GM21619 (cell line): ENCODE measurements at regions not wholly inside any gene's neighbourhood (a gene's known extent, or its start where the extent isn't known, plus 50 kb on each side); places are given as distances from the start of the nearest gene placed in this dataset.

Experiments
- ATAC-seq: cut with Tn5 transposase; IDR thresholded peaks from one replicate; pipeline ENCODE4 v1.9.1; 2021; ENCODE audit not compliant: unreplicated experiment

- no peak for ATAC-seq
Measured at GRCh38 chr17:77409282-77410161, 268.8 kb downstream of the SEC14L1 start.

GRCh38 chr17:77410470-77410869, 269.7 kb downstream of the SEC14L1 start:
- no peak for ATAC-seq

DNA sequence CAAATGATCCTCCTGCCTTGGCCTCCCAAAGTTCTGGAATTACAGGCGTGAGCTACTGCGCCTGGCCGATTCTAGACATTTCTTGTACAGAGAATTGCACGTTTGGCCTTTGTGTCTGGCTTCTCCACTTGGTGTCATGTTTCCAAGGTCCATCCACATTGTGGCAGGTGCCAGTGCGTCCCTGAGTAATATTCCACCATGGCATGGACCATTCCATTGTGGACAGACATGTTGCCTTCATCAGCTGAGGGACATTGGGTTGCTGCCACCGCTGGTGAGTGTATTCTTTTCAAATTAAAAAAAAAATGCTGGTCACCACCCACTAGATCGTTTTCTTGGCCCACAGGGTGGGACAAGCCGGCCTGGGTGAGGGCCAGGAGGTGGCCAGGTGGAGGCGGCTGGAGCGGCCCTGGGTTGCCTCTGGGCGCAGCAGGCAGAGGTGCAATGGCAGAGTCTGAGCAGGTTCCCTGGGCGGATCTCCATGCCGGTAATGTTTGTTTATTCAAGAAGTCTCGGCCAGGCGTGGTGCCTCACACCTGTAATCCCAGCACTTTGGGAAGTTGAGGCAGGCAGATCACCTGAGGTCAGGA, 274.1 kb downstream of the SEC14L1 start:
- ATAC-seq: no peak

DNA sequence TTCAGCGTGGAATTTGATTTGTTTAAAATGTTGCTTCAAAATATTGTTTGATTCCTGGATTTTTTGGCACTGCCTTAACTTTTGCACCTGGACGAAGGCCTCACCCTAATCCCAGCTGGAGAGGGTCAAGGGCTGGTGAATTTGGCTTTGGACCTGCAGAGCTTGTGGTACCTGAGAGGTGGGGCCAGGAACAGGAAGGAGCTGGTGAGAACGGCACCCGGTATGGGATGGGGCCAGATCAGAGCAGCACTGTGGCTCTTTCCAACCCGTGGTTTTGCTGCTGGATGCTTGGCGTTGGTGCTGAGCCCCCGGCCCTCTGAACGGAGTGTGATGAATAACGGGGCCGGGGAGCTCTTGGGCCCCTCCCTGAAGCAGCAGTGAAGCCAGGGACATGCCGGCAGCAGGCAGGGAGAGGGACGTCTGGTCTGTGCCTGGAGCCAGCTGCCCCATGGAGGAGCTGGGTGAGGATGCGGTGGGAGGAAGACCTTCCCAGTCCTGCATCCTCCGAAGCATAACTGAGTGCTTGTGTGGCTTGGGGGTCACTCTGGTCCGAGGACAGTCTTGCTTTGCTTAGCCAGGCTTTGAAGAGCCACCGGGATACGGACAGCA, 275.4 kb downstream of the SEC14L1 start:
- no peak for ATAC-seq

GRCh38 chr17:77417575-77417974, 276.8 kb downstream of the SEC14L1 start:
- ATAC-seq: no peak

- no peak for ATAC-seq
Measured at GRCh38 chr17:77418609-77419008, 277.8 kb downstream of the SEC14L1 start.

- ATAC-seq: no peak
Measured at GRCh38 chr17:77419095-77419494, 278.3 kb downstream of the SEC14L1 start.

GRCh38 chr17:77419547-77420094, 278.9 kb downstream of the SEC14L1 start:
- no peak for ATAC-seq

GRCh38 chr17:77420095-77420803, 279.5 kb downstream of the SEC14L1 start:
- ATAC-seq: no peak

GRCh38 chr17:77420804-77421629, 280.2 kb downstream of the SEC14L1 start:
- no peak for ATAC-seq

DNA sequence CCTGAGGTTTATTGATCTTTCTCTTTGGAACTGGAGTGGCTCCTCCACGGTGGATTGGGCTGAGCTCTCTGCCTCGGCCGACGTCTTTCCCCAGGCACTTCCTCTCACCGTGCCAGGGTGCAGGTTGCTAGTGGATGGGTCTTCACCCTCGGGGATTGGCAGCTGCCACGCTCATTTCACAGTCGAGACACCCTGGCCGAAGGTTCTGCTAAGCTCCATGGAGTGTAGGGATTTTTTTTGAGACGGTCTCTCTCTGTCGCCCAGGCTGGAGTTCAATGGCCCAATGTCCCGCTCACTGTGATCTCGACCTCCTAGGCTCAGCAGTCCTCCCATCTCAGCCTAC, 280.8 kb downstream of the SEC14L1 start:
- ATAC-seq: no peak

DNA sequence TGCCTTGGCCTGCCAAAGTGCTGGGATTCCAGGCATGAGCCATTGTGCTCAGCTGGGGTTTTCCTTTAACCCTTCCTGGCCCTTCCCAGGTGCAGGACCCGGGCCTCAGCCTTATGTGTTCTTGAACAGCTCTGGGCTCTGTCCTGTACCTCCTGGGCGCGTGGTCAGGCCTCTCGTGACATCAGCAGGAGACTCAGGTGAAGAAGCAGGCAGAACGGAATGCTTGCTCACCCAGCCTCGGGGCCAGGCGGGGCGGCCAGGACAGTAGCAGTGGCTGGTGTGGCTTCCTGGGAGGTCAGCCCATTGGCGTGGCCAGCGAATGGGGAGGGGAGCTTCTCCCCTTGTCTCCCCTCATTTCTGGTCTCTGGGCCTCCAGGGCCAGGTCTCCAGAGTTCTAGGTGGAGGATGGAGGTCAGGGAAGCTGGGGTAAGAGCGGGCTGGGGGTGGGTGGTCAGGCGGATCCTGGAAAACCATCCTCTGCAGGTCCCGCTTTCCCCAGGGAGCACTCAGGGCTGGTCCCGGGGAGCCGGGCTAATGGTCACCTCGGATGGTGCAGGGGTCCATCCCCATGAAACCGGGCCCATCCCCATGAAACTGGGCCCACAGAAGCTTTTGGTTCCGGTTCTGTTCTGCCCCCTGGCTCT, 281.5 kb downstream of the SEC14L1 start:
- no peak for ATAC-seq

- ATAC-seq: no peak
Measured at GRCh38 chr17:77422748-77423113, 282.0 kb downstream of the SEC14L1 start.

DNA sequence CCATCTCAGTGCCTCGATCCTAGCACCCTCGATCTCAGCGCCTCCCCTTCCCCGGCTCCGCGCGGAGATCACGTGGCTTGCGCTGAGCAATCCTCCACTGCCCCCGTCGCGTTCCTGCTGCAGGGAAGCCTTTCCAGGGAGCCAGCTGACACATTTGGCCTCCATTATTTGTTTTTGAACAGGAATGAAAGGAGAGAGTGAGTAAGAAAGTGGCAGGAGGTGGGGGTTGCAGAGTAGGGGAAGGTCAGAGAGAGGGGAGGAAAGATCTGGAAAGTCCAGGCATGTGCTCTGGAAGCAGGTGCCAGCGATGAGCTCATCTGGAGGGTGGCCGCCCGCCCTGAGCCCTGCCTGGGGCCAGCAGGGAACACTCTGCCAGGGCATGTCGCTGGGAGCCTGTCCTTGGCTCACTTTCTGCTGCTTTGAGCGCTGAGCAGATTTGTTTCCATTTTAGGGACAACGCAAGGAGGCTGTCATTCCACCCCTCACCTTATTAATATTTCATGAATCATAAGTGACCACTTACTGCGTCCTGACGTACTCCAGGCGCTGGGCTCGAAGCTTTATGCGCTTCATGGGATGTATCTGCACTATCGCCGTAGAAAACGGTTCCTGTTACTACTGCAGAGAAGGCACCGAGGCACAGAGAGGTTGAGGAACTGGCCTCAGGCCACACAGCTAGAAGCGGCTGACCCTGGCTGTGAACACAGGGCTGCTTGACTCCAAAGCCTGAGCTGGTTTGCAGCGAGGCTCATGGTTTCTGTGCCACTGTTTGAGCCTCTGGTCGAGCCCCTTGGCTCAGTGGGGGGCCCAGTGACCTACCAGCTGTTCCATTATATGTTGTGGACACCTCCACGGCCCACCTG, 283.1 kb downstream of the SEC14L1 start:
- ATAC-seq: no peak

- no peak for ATAC-seq
Measured at GRCh38 chr17:77424585-77425344, 284.0 kb downstream of the SEC14L1 start.

GRCh38 chr17:77425348-77425747, 284.6 kb downstream of the SEC14L1 start:
- ATAC-seq: no peak

DNA sequence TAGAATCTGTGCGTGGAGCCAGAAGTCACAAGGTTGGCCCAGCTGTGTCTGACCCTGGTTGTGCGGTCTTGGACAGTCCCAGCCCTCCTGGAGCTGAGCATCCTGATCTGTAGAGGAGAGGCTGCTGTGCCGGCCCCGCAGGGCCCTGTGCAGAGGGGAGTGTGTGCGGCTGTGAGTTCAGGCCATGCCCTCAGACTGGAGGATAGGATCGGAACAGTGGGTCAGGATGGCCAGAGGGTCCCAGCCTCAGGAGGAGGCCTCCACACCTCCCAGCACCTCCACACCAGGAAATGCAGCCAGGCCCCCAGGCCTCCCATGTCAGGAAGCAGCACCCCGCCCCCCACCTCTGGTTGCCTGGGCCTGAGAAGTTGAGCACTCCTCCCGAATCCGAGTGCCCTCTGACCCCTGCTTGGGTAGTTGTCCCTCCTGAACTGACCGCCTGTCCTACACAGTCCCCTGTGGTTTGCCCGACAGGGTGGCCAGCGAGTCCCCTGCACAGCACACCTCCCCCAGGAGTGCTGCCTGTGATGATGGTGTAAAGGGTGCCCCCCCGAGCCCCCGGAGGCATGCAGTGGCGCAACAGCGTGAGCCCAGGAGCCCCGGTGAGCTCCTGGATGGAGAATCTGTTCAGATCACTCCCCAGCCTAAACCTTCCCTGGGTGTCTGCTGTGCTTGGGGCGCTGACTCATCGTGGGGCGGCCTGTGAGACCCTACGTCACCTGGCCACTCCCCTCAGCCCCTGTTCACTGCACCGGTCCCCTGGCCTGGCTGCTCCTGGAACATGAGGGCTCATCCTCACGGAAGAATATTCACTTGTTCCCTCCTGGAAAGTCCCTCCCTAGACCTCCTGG, 285.2 kb downstream of the SEC14L1 start:
- no peak for ATAC-seq
